Fibroblast of lung (primary cell): ENCODE measurements at regions not wholly inside any gene's neighbourhood (a gene's known extent, or its start where the extent isn't known, plus 50 kb on each side); places are given as distances from the start of the nearest gene placed in this dataset.
A peak's percentile ranks its signal among the peaks of the same experiment; 100 is the strongest.

Source experiments
- DNase-seq, 2 donors: peaks; one replicate each; pipeline versions ENCODE4 v3.0.0 to v3.0.0-alpha.2; 2010; ENCODE audit warnings: low read depth in 2 of 2
- H2AFZ ChIP-seq: 2 replicates; pipeline ENCODE4 v1.5.1; 2012; ENCODE audit warnings: low read length, control low read depth, inconsistent platforms
- H3K27ac ChIP-seq: 2 replicates; pipeline ENCODE4 v1.5.1; 2011; ENCODE audit warnings: low read length, control low read depth; ENCODE audit not compliant: insufficient read depth
- H3K27me3 ChIP-seq: 2 replicates; pipeline ENCODE4 v1.5.1; 2011; ENCODE audit warnings: mild to moderate bottlenecking, low read length; ENCODE audit not compliant: control insufficient read depth, insufficient read depth
- H3K36me3 ChIP-seq: 2 replicates; pipeline ENCODE4 v1.5.1; 2011; ENCODE audit warnings: low read length; ENCODE audit not compliant: control insufficient read depth, insufficient read depth
- H3K4me1 ChIP-seq: 2 replicates; pipeline ENCODE4 v1.5.1; 2011; ENCODE audit warnings: low read length; ENCODE audit not compliant: control insufficient read depth, insufficient read depth; ENCODE audit errors: extremely low read depth
- H3K4me2 ChIP-seq: 2 replicates; pipeline ENCODE4 v1.5.1; 2011; ENCODE audit warnings: low read length, control low read depth; ENCODE audit not compliant: insufficient read depth; ENCODE audit errors: extremely low read depth
- H3K4me3 ChIP-seq, 4 experiments: fragments of 200-600 bp in 1 of 4; sonication (generic) in 1 of 4; replicated peaks in 1 of 4; 2 replicates each; pipeline ENCODE4 v1.5.1; 2011 to 2016; ENCODE audit warnings: low read length in 4 of 4, low read depth in 3 of 4, mild to moderate bottlenecking in 3 of 4, control low read depth in 2 of 4, inconsistent platforms in 1 of 4, mixed read lengths in 1 of 4; ENCODE audit not compliant: insufficient read depth in 1 of 4; ENCODE audit errors: control extremely low read depth in 1 of 4
- H3K79me2 ChIP-seq: 2 replicates; pipeline ENCODE4 v1.5.1; 2012; ENCODE audit warnings: mild to moderate bottlenecking, low read length, inconsistent platforms; ENCODE audit not compliant: control insufficient read depth, insufficient read depth
- H3K9ac ChIP-seq: 2 replicates; pipeline ENCODE4 v1.5.1; 2011; ENCODE audit warnings: mild to moderate bottlenecking, low read length, control low read depth; ENCODE audit not compliant: insufficient read depth
- H3K9me3 ChIP-seq: 2 replicates; pipeline ENCODE4 v1.5.1; 2012; ENCODE audit warnings: low read depth, low read length; ENCODE audit not compliant: control insufficient read depth, insufficient read depth
- H4K20me1 ChIP-seq: 2 replicates; pipeline ENCODE4 v1.5.1; 2011; ENCODE audit warnings: low read length; ENCODE audit not compliant: control insufficient read depth, insufficient read depth; ENCODE audit errors: extremely low read depth
- CTCF ChIP-seq, 2 donors: IDR thresholded peaks in 1 of 2; conservative IDR thresholded peaks in 1 of 2; 1 replicate in 1 of 2; 2 replicates in 1 of 2; pipeline ENCODE4 v1.5.1; 2011 to 2012; ENCODE audit warnings: low read length in 2 of 2, control low read depth in 1 of 2, inconsistent platforms in 1 of 2, low read depth in 1 of 2, mild to moderate bottlenecking in 1 of 2
- EZH2 ChIP-seq: IDR thresholded peaks from 2 replicates; pipeline ENCODE4 v1.5.1; 2012; ENCODE audit warnings: low read length, control low read depth, mild to moderate bottlenecking; ENCODE audit errors: missing control alignments

DNA sequence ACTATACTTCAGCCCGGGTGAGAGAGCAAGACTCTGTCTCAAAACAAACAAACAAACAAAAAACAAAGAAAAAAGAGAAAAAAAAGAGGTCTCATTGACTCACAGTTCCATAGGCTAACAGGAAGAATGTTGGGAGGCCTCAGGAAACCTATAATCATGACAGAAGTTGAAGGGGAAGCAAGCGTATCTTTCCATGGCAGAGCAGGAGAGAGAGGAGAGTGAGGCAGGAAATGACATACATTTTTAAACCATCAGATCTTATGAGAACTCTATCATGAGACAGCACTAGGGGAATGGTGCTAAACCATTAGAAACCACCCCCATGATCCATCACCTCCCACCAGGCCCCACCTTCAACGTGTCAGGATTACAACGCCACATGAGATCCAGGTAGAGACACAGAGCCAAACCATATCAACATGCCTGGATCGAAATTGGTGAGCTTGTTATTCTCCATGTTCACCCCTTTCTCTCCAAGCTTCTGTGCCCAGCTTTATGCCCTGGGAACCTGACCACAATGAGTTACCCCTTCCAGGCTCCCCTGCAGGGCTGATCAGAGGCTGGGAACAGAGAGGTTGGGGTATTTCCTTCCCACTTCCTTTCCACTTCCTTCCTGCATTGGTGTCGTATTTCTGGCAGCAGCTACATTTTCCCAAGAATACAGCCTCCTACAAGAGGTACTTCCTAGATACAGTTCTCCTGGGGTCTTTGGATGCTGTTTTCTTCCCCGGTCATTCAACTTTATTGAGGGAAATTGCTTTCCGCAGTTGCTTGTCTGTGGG lies 219.3 kb upstream of the FLRT2 start:
- Histone ChIP-seq H3K4me3 (no peak overlapping the region), H3K9me3 (no peaks in the 10 kb centered on the region), H3K27ac (no peak overlapping the region), H3K9ac (no peak overlapping the region), H3K79me2 (no peaks in the 10 kb centered on the region), H3K36me3 (no peaks in the 10 kb centered on the region), H3K4me2 (no peak overlapping the region), H4K20me1 (no peaks in the 10 kb centered on the region), H3K27me3 (no peaks in the 10 kb centered on the region), H3K4me1 (no peaks in the 10 kb centered on the region), H2AFZ (no peak overlapping the region)
- TF ChIP-seq CTCF (conservative IDR thresholded peaks at IDR 0.05 in 1 of 2, IDR thresholded peaks at IDR 0.05 in 1 of 2; ENCODE audit: low read depth in 1 of 2, low read length in 2 of 2) (no peak), EZH2 (no peak)
- DNase-seq: no peak

DNA sequence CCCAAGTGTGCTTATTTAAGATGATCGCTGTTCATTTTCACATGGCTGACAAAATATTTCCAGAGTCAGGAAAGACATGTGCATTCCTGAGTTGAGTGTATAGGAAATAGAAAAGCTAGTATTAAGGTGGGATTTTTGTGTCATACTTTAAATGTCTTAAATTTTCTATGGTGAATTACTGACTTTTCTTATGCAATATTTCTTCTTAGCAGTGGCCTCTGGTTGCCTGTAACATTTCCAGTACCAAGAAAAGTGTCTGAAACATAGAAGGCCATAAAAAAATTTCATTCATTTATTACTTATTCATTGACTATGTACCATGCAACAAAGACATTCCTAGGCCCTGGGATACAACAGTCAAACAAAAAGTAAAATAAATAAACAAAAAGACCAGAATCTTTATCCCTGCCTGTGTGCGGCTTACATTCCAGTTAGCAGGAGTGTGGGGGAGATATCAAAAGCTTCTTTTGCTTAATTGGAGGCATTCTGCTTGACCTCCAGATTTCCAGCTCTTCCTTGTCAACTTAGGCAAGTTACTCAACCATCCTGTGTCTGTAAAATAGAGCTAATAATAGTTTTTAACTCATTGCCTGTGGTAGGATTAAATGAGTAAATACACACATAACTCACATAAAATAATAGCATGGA lies 216.3 kb upstream of the FLRT2 start:
- no peaks in the 10 kb centered on the region for H3K4me1 ChIP-seq
- H3K4me2 ChIP-seq: no peak overlapping the region
- no peak overlapping the region for H3K9ac ChIP-seq
- peak; percentile 36 to 81 for DNase-seq
- H3K36me3 ChIP-seq: no peaks in the 10 kb centered on the region
- no peaks in the 10 kb centered on the region for H4K20me1 ChIP-seq
- H3K9me3 ChIP-seq: no peaks in the 10 kb centered on the region
- TF ChIP-seq EZH2: no peak
- no peak for TF ChIP-seq CTCF (conservative IDR thresholded peaks at IDR 0.05 in 1 of 2, IDR thresholded peaks at IDR 0.05 in 1 of 2; ENCODE audit: low read depth in 1 of 2, low read length in 2 of 2)
- no peaks in the 10 kb centered on the region for H3K27me3 ChIP-seq
- H3K27ac ChIP-seq: no peak overlapping the region
- H3K4me3 ChIP-seq: no peak overlapping the region
- no peak overlapping the region for H2AFZ ChIP-seq
- no peaks in the 10 kb centered on the region for H3K79me2 ChIP-seq

- DNase-seq: no peak
- Histone ChIP-seq H2AFZ (no peak overlapping the region), H3K36me3 (no peaks in the 10 kb centered on the region), H3K9me3 (no peaks in the 10 kb centered on the region), H3K27me3 (no peaks in the 10 kb centered on the region), H3K4me2 (no peak overlapping the region), H3K4me3 (no peak overlapping the region), H3K9ac (no peak overlapping the region), H3K79me2 (no peaks in the 10 kb centered on the region), H3K4me1 (no peaks in the 10 kb centered on the region), H4K20me1 (no peaks in the 10 kb centered on the region), H3K27ac (no peak overlapping the region)
- no peak for TF ChIP-seq CTCF (conservative IDR thresholded peaks at IDR 0.05 in 1 of 2, IDR thresholded peaks at IDR 0.05 in 1 of 2; ENCODE audit: low read depth in 1 of 2, low read length in 2 of 2)
- no peak for TF ChIP-seq EZH2
These were observed 214.7 kb upstream of the FLRT2 start for GRCh38 chr14:85315290-85315689.
